Myocyte (in vitro differentiated cells): ENCODE measurements at regions not wholly inside any gene's neighbourhood (a gene's known extent, or its start where the extent isn't known, plus 50 kb on each side); places are given as distances from the start of the nearest gene placed in this dataset.
A peak's percentile ranks its signal among the peaks of the same experiment; 100 is the strongest.
"Not testable (repeated sequence)": the region's sequence is repeated elsewhere in the genome, so short reads cannot be mapped to it uniquely, and the experiment has no call there.

Experiments
- DNase-seq: peaks from one replicate; pipeline ENCODE4 v3.0.0-alpha.2; 2012; ENCODE audit warnings: low read depth

DNA sequence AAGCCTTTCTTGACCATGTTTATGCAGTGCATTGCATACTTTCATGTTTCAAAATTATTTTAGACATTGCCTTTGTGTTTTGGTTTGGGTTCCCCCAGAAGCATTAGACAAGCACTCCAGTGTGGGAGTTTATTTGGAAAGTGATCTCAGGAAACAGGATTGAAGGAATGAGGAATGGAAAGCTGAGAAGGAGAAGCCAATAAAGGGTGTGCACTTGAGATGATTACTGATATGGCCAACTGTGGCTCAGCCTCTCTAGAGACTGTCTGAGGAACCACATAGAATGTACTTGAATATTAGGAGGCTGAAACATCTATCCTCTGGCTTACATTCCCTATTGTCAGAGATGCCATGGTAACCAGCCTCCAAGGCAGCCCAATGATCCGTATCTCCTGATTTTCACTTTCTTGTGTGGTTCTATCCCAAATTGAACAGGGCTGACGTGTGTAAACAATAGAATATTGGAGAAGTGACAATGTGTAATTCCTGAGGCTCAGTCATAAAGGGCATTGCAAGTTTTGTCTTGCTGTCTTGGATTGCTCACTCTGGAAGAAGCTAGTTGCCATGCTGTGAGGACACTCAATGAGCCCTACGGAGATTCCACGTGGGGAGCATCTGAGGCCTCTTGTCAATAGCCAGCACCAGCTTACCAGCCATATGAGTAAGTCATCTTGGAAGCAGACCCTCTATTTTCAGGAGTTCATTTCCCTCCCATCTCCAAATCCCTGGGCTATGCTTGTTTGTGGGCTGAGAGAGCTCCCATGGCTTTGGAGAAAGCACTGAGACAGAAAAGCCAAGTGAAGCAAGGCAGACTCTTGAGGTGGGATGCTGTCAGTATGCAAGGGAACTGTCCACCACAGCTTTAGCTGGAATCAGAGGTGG lies 84.7 kb downstream of the SCN11A start:
- peak; percentile 32 for DNase-seq

GRCh38 chr3:38964646-38965045 lies 87.1 kb downstream of the SCN11A start:
- DNase-seq, result peak; percentile 10

DNA sequence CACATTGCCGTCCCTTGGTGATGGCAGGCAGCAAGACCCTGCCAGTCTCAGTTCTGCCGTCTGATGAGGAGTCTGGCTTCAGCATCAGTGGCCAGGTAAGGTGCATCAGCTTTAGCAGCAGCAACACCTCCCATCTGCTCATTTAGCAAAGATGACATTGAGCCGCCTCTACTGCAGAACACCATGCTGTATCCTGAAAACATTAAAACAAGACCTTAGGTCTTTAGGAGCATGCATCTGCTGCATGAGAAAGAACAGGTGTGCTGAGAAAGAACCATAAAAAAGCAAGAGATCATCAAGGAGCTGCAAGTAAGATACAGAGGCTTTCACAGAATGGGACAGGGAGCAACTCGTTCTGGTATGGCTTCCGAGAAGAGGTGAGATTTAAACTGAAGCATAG lies 87.5 kb downstream of the SCN11A start:
- no peak for DNase-seq

DNA sequence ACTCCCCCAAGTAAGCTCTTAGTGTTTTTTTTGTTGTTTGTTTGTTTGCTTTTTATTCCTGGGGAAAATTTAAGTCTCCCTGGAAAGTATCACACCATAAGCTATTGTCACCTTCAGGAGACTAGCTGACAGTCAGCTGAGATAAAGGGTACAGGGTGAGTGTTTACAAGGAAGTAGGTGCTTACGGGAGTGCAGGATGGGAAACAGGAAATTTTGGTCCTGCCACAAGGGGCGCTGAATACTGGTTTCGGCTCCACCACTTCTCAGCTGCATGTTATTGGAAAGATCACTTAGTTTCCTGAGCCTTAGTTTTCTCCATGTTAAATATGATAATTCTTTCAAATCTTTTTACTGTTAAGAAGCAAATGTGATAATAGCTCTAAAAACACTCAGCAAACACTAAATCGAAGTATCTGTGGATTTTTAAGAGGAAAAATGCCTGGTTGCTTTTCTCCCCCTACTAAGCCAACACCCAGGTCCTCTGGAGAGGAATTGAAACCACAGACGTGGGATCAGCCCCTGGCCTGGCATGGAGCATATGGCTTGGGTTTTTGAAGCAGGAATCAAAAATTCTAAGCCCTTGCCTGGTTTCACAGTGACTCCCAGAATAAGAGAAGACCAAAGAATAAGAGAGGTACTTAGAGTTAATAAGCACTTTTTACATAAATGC lies 90.7 kb downstream of the SCN11A start:
- DNase-seq, result peak; percentile 51

- DNase-seq, result no peak
Measured at GRCh38 chr3:38960042-38960622, 91.6 kb downstream of the SCN11A start.

DNA sequence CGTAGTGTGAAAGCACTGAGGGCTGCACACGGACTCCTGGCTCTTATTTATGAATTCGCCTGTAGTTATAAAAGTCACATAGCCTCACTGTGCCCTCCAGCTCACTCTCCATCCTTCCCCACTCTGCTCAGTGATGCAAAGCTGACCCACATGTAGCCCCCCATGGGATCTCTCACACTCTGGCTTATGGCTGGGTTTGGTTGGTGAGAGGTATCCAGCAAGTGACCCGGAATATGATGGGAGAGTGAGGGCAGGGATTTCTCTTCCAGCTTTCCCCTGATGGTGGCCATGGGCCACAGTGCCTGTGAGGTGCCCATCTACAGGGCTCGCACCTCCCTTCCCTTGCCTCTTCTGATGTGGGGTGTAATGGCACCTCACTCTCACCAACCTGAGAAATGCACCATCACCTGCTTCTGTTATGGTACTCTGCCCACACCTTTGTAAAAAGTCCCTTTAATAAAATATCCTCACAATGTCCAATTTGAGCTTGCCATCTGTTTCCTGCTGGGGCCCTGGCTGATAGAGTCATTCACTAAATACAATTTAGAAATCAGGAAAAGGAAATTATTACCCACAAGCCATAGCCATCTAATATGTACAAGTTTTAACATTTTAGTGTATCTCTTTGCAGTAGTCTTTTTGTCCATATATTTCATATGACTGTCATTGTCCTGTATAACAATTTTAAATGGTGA lies 93.6 kb downstream of the SCN11A start:
- DNase-seq, result no peak

GRCh38 chr3:38957296-38957695 lies 94.4 kb downstream of the SCN11A start:
- DNase-seq, result no peak

- DNase-seq, result no peak
Measured at GRCh38 chr3:38952721-38953120, 99.0 kb downstream of the SCN11A start.

DNA sequence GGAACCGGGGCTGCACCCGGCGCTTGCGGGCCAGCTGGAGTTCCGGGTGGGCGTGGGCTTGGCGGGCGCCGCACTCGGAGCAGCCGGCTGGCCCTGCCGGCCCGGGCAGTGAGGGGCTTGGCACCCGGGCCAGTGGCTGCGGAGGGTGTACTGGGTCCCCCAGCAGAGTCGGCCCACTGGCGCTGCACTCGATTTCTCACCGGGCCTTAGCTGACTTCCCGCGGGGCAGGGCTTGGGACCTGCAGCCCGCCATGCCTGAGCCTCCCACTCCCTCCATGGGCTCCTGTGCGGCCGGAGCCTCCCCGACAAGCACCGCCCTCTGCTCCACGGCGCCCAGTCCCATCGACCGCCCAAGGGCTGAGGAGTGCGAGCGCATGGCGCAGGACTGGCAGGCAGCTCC lies 100.6 kb downstream of the SCN11A start:
- DNase-seq, result not testable (repeated sequence)

DNA sequence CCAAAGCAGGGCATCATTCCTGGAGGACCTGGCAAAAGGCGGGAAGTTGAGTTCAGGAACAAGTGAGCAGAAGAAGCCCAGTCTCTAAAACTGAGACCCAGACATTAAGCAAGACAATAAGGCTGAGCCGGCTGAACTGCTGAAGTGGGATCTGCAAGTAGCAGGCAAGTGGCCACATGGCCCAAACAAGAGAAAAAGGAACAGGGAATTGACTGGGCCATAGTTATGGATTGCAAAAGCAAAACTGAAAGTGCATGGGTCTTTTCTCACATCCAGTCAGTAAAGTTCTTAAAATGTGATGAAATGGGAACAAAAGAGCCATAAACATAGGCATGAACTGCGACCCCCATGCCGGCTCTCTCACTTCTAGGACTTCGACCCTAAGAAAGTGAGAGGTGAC lies 101.2 kb downstream of the SCN11A start:
- no peak for DNase-seq

- no peak for DNase-seq
Measured at GRCh38 chr3:38949994-38950393, 101.8 kb downstream of the SCN11A start.

DNA sequence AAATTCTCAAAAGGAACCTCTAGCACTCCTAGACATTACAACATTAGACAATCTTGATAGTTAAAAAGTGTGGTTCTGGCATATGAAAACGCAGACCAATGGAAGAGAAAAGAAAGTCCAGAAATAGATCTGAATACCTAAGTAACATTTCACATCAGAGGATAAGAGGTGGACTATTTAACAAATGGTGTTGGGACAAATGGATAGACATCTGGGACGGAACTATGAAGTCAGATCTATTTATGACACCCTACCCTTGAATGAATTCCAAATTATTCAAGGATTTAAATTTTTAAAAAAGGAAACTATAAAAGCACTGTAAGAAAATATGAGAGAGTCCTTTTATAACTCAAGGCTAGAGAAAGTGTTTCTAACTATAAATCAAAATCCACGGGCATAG lies 111.3 kb downstream of the SCN11A start:
- DNase-seq, result peak; percentile 38

DNA sequence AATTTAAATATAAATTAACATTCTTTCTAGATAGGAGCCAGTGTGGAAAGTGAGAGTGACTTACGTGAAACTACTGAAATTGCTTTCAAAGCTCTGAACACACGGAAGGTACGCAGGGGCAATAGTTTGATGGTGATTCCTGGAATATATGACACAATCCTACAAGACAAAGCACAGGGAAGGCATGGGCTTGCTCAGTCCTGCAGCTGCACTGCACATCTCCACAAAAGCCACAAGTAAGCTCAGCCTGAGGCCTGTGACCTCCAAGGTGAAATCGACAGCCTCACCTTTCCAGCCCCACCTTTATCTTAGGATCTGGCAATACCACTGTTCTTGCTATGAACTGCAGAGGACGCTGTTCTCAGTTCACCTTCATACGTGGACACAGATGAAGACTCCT lies 109.3 kb upstream of the SCN10A start:
- DNase-seq, result no peak

DNA sequence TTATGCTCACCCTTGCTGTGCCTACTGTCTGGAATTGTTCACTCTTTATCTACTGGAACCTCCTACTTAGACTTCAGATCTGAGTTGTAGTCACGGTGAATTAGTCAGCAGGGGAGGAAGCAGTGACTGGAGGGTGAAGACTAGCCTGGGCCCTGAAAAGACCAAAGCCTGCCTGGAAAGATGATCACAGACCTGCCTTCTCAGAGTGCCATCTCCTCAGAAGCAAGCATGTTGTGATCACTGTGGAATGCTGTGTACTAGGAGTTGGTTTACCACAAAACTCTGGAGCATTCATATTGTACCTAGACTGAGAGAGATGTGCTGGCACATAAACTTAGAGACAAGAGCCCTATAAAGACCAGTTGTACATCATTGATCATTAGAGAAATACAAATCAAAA lies 100.7 kb upstream of the SCN10A start:
- DNase-seq, result peak; percentile 72

GRCh38 chr3:38907426-38907825 lies 91.4 kb upstream of the SCN10A start:
- DNase-seq, result no peak

DNA sequence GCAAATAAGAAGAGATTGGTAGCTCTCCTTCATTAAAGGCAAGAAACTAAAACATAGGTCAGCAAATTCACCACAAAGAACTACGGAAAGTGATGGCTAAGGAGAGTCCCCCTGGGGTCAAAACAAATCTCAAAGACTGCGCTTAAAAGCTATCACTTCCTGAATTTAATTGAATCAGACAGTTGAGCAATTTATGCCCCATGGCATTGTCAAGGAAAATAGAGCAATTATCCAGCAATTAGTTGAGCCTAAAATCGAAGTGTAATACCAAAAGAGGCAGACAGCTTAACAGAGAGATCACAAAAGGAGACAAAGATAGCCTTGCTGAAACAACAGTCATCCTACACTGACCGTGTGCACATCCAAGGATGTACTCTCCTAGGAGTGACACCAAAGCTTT lies 74.4 kb upstream of the SCN10A start:
- DNase-seq, result no peak

GRCh38 chr3:38878646-38879045 lies 62.6 kb upstream of the SCN10A start:
- no peak for DNase-seq
